Muscle layer of colon (tissue), 2 donors: ENCODE measurements at regions not wholly inside any gene's neighbourhood (a gene's known extent, or its start where the extent isn't known, plus 50 kb on each side); places are given as distances from the start of the nearest gene placed in this dataset.

Experiments used
- H3K27ac ChIP-seq: one replicate; pipeline ENCODE4 v1.7.0; 2013; ENCODE audit warnings: low read depth, mild to moderate bottlenecking, low read length, moderate library complexity
- H3K27me3 ChIP-seq, 2 donors: one replicate each; pipeline ENCODE4 v1.7.0; 2013; ENCODE audit warnings: low read length in 2 of 2, mild to moderate bottlenecking in 2 of 2; ENCODE audit not compliant: insufficient read depth in 2 of 2, control insufficient read depth in 1 of 2
- H3K36me3 ChIP-seq: one replicate; pipeline ENCODE4 v1.7.0; 2013; ENCODE audit warnings: mild to moderate bottlenecking, low read length; ENCODE audit not compliant: insufficient read depth
- H3K4me1 ChIP-seq: one replicate; pipeline ENCODE4 v1.7.0; 2013; ENCODE audit warnings: mild to moderate bottlenecking, low read length; ENCODE audit not compliant: insufficient read depth
- H3K4me3 ChIP-seq, 2 donors: one replicate each; pipeline ENCODE4 v1.7.0; 2013; ENCODE audit warnings: low read length in 2 of 2, low read depth in 1 of 2, mild to moderate bottlenecking in 1 of 2, moderate library complexity in 1 of 2
- H3K9ac ChIP-seq: one replicate; pipeline ENCODE4 v1.7.0; 2013; ENCODE audit warnings: low read length
- H3K9me3 ChIP-seq: one replicate; pipeline ENCODE4 v1.7.0; 2013; ENCODE audit warnings: mild to moderate bottlenecking, low read length
- donor health status: abdominal sarcoma.
- donor health status: Adenocarcinoma of cecum.

GRCh38 chr18:25915907-25916306 is 174.5 kb downstream of the SS18 start:
- Histone ChIP-seq H3K36me3 (no peaks in the 10 kb centered on the region), H3K27me3 (no peaks in the 10 kb centered on the region), H3K9me3 (no peaks in the 10 kb centered on the region), H3K27ac (no peak overlapping the region), H3K4me3 (no peak overlapping the region), H3K9ac (no peak overlapping the region), H3K4me1 (no peaks in the 10 kb centered on the region)

- no peaks in the 10 kb centered on the region for H3K27me3 ChIP-seq
- H3K4me1 ChIP-seq, result no peaks in the 10 kb centered on the region
- no peaks in the 10 kb centered on the region for H3K9me3 ChIP-seq
- H3K27ac ChIP-seq, result no peak overlapping the region
- no peaks in the 10 kb centered on the region for H3K36me3 ChIP-seq
- H3K4me3 ChIP-seq, result no peak overlapping the region
- H3K9ac ChIP-seq, result no peak overlapping the region
Measured at GRCh38 chr18:25898965-25899364, 191.4 kb downstream of the SS18 start.

GRCh38 chr18:25896956-25897355 is 193.5 kb downstream of the SS18 start:
- Histone ChIP-seq H3K27ac (no peak overlapping the region), H3K4me1 (no peaks in the 10 kb centered on the region), H3K27me3 (no peaks in the 10 kb centered on the region), H3K9ac (no peak overlapping the region), H3K9me3 (no peaks in the 10 kb centered on the region), H3K4me3 (no peak overlapping the region), H3K36me3 (no peaks in the 10 kb centered on the region)

- Histone ChIP-seq H3K4me3 (no peak overlapping the region), H3K27me3 (no peaks in the 10 kb centered on the region), H3K36me3 (no peaks in the 10 kb centered on the region), H3K9me3 (no peaks in the 10 kb centered on the region), H3K9ac (no peak overlapping the region), H3K27ac (no peak overlapping the region), H3K4me1 (no peaks in the 10 kb centered on the region)
Measured at GRCh38 chr18:25896178-25896780, 194.1 kb downstream of the SS18 start.

GRCh38 chr18:25895518-25895917 is 194.9 kb downstream of the SS18 start:
- Histone ChIP-seq H3K4me1 (no peaks in the 10 kb centered on the region), H3K27ac (no peak overlapping the region), H3K4me3 (no peak overlapping the region), H3K9me3 (no peaks in the 10 kb centered on the region), H3K36me3 (no peaks in the 10 kb centered on the region), H3K27me3 (no peaks in the 10 kb centered on the region), H3K9ac (no peak overlapping the region)

- no peaks in the 10 kb centered on the region for H3K36me3 ChIP-seq
- no peaks in the 10 kb centered on the region for H3K27me3 ChIP-seq
- no peak overlapping the region for H3K4me3 ChIP-seq
- H3K4me1 ChIP-seq, result no peaks in the 10 kb centered on the region
- no peaks in the 10 kb centered on the region for H3K9me3 ChIP-seq
- no peak overlapping the region for H3K9ac ChIP-seq
- H3K27ac ChIP-seq, result no peak overlapping the region
Measured at GRCh38 chr18:25886283-25886682, 204.1 kb downstream of the SS18 start.

- no peaks in the 10 kb centered on the region for H3K4me1 ChIP-seq
- no peaks in the 10 kb centered on the region for H3K9me3 ChIP-seq
- H3K27ac ChIP-seq, result no peak overlapping the region
- H3K9ac ChIP-seq, result no peak overlapping the region
- no peak overlapping the region for H3K4me3 ChIP-seq
- no peaks in the 10 kb centered on the region for H3K36me3 ChIP-seq
- H3K27me3 ChIP-seq, result no peaks in the 10 kb centered on the region
Measured at GRCh38 chr18:25883091-25883490, 207.3 kb downstream of the SS18 start.

- Histone ChIP-seq H3K4me1 (no peaks in the 10 kb centered on the region), H3K36me3 (no peaks in the 10 kb centered on the region), H3K9me3 (no peaks in the 10 kb centered on the region), H3K27me3 (no peaks in the 10 kb centered on the region), H3K9ac (no peak overlapping the region), H3K27ac (no peak overlapping the region), H3K4me3 (no peak overlapping the region)
Measured at GRCh38 chr18:25881149-25881548, 209.3 kb downstream of the SS18 start.

GRCh38 chr18:25880441-25880840 is 210.0 kb downstream of the SS18 start:
- Histone ChIP-seq H3K27ac (no peak overlapping the region), H3K4me1 (no peaks in the 10 kb centered on the region), H3K9ac (no peak overlapping the region), H3K36me3 (no peaks in the 10 kb centered on the region), H3K9me3 (no peaks in the 10 kb centered on the region), H3K4me3 (no peak overlapping the region), H3K27me3 (no peaks in the 10 kb centered on the region)

- H3K27me3 ChIP-seq, result no peaks in the 10 kb centered on the region
- H3K36me3 ChIP-seq, result no peaks in the 10 kb centered on the region
- no peaks in the 10 kb centered on the region for H3K9me3 ChIP-seq
- H3K9ac ChIP-seq, result no peak overlapping the region
- H3K27ac ChIP-seq, result no peak overlapping the region
- H3K4me1 ChIP-seq, result no peaks in the 10 kb centered on the region
- H3K4me3 ChIP-seq, result no peak overlapping the region
Measured at GRCh38 chr18:25876330-25876948, 214.0 kb downstream of the SS18 start.

- H3K4me3 ChIP-seq, result no peak overlapping the region
- no peaks in the 10 kb centered on the region for H3K4me1 ChIP-seq
- no peaks in the 10 kb centered on the region for H3K27me3 ChIP-seq
- H3K36me3 ChIP-seq, result no peaks in the 10 kb centered on the region
- H3K9ac ChIP-seq, result no peak overlapping the region
- no peaks in the 10 kb centered on the region for H3K9me3 ChIP-seq
- H3K27ac ChIP-seq, result no peak overlapping the region
Measured at GRCh38 chr18:25875551-25876240, 214.7 kb downstream of the SS18 start.

GRCh38 chr18:25873833-25874232 is 216.6 kb downstream of the SS18 start:
- H3K9me3 ChIP-seq, result no peaks in the 10 kb centered on the region
- H3K4me1 ChIP-seq, result no peaks in the 10 kb centered on the region
- no peak overlapping the region for H3K9ac ChIP-seq
- H3K27ac ChIP-seq, result no peak overlapping the region
- no peaks in the 10 kb centered on the region for H3K36me3 ChIP-seq
- H3K4me3 ChIP-seq, result no peak overlapping the region
- no peaks in the 10 kb centered on the region for H3K27me3 ChIP-seq
